Endothelial cell of umbilical vein (primary cell): ENCODE measurements at regions not wholly inside any gene's neighbourhood (a gene's known extent, or its start where the extent isn't known, plus 50 kb on each side); places are given as distances from the start of the nearest gene placed in this dataset.

Experiments used
- EZH2 ChIP-seq: IDR thresholded peaks from 2 replicates; pipeline ENCODE4 v1.6.1; 2012; ENCODE audit warnings: borderline replicate concordance, low read depth, mild to moderate bottlenecking, moderate library complexity, low read length, inconsistent platforms; ENCODE audit not compliant: severe bottlenecking
- FOS ChIP-seq: IDR thresholded peaks from 2 replicates; pipeline ENCODE4 v1.6.1; 2011; ENCODE audit warnings: mild to moderate bottlenecking, low read length, moderate library complexity, borderline replicate concordance; ENCODE audit not compliant: insufficient read depth
- GATA2 ChIP-seq: IDR thresholded peaks from 2 replicates; pipeline ENCODE4 v1.7.0; 2011; ENCODE audit warnings: low read depth, mild to moderate bottlenecking, moderate library complexity, mixed read lengths, low read length; ENCODE audit not compliant: insufficient read length, insufficient read depth
- JUN ChIP-seq: IDR thresholded peaks from 2 replicates; pipeline ENCODE4 v1.6.1; 2011; ENCODE audit warnings: borderline replicate concordance, low read depth; ENCODE audit not compliant: insufficient read length, insufficient read depth
- POLR2A ChIP-seq: IDR thresholded peaks from 2 replicates; pipeline ENCODE4 v1.6.1; 2012; ENCODE audit warnings: low read depth, mild to moderate bottlenecking, control low read depth, low read length
- POLR2AphosphoS5 ChIP-seq: IDR thresholded peaks from 2 replicates; pipeline ENCODE4 v1.6.1; 2012; ENCODE audit warnings: low read depth, mild to moderate bottlenecking, control low read depth, low read length, moderate library complexity; ENCODE audit not compliant: insufficient read depth
- TF ChIP-seq, protein P1 (sequence below), 2 donors: IDR thresholded peaks; 1 replicate in 1 of 2; 2 replicates in 1 of 2; pipeline ENCODE4 v1.5.1; 2011; ENCODE audit warnings: low read length in 2 of 2, mild to moderate bottlenecking in 2 of 2, moderate library complexity in 2 of 2, control low read depth in 1 of 2, inconsistent platforms in 1 of 2, low read depth in 1 of 2; ENCODE audit not compliant: insufficient read depth in 1 of 2; ENCODE audit errors: extremely low read depth in 1 of 2
- TF ChIP-seq, protein P2 (sequence below): IDR thresholded peaks from 2 replicates; pipeline ENCODE4 v1.6.1; 2011; ENCODE audit not compliant: insufficient read depth, insufficient read length

DNA sequence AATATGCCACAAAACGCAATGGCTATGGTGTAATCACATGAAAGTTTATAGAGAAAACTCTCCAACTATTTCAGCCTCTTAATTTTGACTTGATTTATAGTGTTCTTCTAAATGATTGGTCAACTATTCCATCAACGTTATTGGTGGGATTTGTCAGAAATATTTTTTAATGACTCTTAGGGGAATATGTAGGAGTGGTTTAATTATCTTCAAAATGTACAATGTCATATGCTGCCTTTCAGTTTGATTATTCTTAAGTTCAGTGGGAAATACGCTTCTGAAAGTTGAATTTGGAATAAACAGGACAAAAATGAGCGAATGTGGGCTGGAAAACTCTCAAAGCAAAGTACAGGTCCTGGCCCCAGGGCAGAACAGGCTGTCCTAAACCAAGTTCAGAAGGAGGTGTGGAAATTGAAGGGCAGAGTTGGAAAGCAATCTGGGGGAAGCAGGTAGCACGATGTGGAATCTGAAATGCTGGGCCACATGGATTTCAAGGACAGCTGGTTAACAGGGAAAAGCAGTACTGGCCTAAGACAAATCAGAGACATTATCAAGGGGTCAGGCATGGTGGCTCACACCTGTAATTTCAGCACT lies 60.8 kb upstream of the MYCBP2 start:
- TF ChIP-seq FOS: no peak
- no peak for TF ChIP-seq POLR2A
- TF ChIP-seq, protein P1, sequence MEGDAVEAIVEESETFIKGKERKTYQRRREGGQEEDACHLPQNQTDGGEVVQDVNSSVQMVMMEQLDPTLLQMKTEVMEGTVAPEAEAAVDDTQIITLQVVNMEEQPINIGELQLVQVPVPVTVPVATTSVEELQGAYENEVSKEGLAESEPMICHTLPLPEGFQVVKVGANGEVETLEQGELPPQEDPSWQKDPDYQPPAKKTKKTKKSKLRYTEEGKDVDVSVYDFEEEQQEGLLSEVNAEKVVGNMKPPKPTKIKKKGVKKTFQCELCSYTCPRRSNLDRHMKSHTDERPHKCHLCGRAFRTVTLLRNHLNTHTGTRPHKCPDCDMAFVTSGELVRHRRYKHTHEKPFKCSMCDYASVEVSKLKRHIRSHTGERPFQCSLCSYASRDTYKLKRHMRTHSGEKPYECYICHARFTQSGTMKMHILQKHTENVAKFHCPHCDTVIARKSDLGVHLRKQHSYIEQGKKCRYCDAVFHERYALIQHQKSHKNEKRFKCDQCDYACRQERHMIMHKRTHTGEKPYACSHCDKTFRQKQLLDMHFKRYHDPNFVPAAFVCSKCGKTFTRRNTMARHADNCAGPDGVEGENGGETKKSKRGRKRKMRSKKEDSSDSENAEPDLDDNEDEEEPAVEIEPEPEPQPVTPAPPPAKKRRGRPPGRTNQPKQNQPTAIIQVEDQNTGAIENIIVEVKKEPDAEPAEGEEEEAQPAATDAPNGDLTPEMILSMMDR (IDR thresholded peaks at IDR 0.05; ENCODE audit: extremely low read depth in 1 of 2, insufficient read depth in 1 of 2, low read depth in 1 of 2, low read length in 2 of 2): no peak
- TF ChIP-seq, protein P2, sequence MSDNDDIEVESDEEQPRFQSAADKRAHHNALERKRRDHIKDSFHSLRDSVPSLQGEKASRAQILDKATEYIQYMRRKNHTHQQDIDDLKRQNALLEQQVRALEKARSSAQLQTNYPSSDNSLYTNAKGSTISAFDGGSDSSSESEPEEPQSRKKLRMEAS: no peak
- no peak for TF ChIP-seq JUN
- TF ChIP-seq EZH2: no peak
- TF ChIP-seq POLR2AphosphoS5: no peak
- TF ChIP-seq GATA2: no peak
